Spleen (tissue), 7 donors: ENCODE measurements at regions not wholly inside any gene's neighbourhood (a gene's known extent, or its start where the extent isn't known, plus 50 kb on each side); places are given as distances from the start of the nearest gene placed in this dataset.
"Not testable (repeated sequence)": the region's sequence is repeated elsewhere in the genome, so short reads cannot be mapped to it uniquely, and the experiment has no call there.

Source experiments
- CTCF ChIP-seq, 11 experiments: fragments of 200-600 bp in 7 of 11; fragments of 450-650 bp in 4 of 11; sonication (generic) in 4 of 11; IDR thresholded peaks in 8 of 11; conservative IDR thresholded peaks in 3 of 11; 1 replicate in 7 of 11; 2 replicates in 4 of 11; pipeline versions ENCODE4 v1.4.0 to v1.8.0; 2016 to 2021; ENCODE audit warnings: antibody characterized with exemption in 11 of 11, inconsistent platforms in 4 of 11, mild to moderate bottlenecking in 1 of 11
- POLR2A ChIP-seq, 3 donors: fragments of 450-650 bp; IDR thresholded peaks; one replicate each; pipeline ENCODE4 v1.5.1; 2017; ENCODE audit warnings: antibody characterized with exemption in 3 of 3, mild to moderate bottlenecking in 1 of 3
- POLR2AphosphoS5 ChIP-seq, 3 donors: sonication (generic); formaldehyde crosslinking; IDR thresholded peaks; one replicate each; pipeline ENCODE4 v1.5.1; 2017; ENCODE audit warnings: antibody characterized with exemption in 3 of 3
- donor health status: DM: no; HTN: no; CAD: no; lungs with moderate emphysema.
- donor health status: DM: no; HTN: no; CAD: no.
- donor health status: DM: no; HTN: no; CAD: no.

- not testable (repeated sequence) for TF ChIP-seq CTCF (IDR thresholded peaks at IDR 0.05 in 8 of 11, conservative IDR thresholded peaks at IDR 0.05 in 3 of 11); POLR2AphosphoS5 (IDR thresholded peaks at IDR 0.05); POLR2A (IDR thresholded peaks at IDR 0.05)
These were observed 70.2 kb downstream of the LGALS9C start for GRCh38 chr17:18546514-18547398.
